ENCODE measurements at regions not wholly inside any gene's neighbourhood (a gene's known extent, or its start where the extent isn't known, plus 50 kb on each side); places are given as distances from the start of the nearest gene placed in this dataset.

GRCh38 chr13:110798081-110798994 lies 84.8 kb downstream of the ING1 start:
- TF ChIP-seq ZNF70 (CRISPR knock-in tag; IDR thresholded peaks at IDR 0.05): no peak
- no peak for TF ChIP-seq BACH2 (CRISPR knock-in tag; IDR thresholded peaks at IDR 0.05; ENCODE audit: borderline replicate concordance)
- no peak for TF ChIP-seq PPARA (CRISPR knock-in tag; IDR thresholded peaks at IDR 0.05; ENCODE audit: borderline replicate concordance)
- no peak for TF ChIP-seq SNAI2 (CRISPR knock-in tag; IDR thresholded peaks at IDR 0.05)
- TF ChIP-seq CSDC2 (CRISPR knock-in tag; IDR thresholded peaks at IDR 0.05): no peak
- no peak for TF ChIP-seq ISL1 (CRISPR knock-in tag; IDR thresholded peaks at IDR 0.05)
- no peak for TF ChIP-seq TOX (CRISPR knock-in tag; IDR thresholded peaks at IDR 0.05; ENCODE audit: borderline replicate concordance)
- no peak for TF ChIP-seq POU6F1 (CRISPR knock-in tag; IDR thresholded peaks at IDR 0.05; ENCODE audit: borderline replicate concordance, low read depth)
- no peak for TF ChIP-seq TSHZ2 (CRISPR knock-in tag; IDR thresholded peaks at IDR 0.05)
- no peak for TF ChIP-seq ZNF565 (CRISPR knock-in tag; conservative IDR thresholded peaks at IDR 0.05; ENCODE audit: low read depth)
- no peak for TF ChIP-seq RARB (CRISPR knock-in tag; IDR thresholded peaks at IDR 0.05)
- TF ChIP-seq CREB5 (CRISPR knock-in tag; IDR thresholded peaks at IDR 0.05; ENCODE audit: low read depth): no peak
- TF ChIP-seq OSR1 (CRISPR knock-in tag; IDR thresholded peaks at IDR 0.05): no peak
- no peak for TF ChIP-seq ZNF8 (CRISPR knock-in tag; IDR thresholded peaks at IDR 0.05)
- TF ChIP-seq ESRRG (CRISPR knock-in tag; IDR thresholded peaks at IDR 0.05): no peak
- no peak for TF ChIP-seq ZC3H10 (CRISPR knock-in tag; IDR thresholded peaks at IDR 0.05)
- TF ChIP-seq GLIS3 (CRISPR knock-in tag; IDR thresholded peaks at IDR 0.05): no peak
- no peak for ATAC-seq

- TF ChIP-seq POU6F1 (CRISPR knock-in tag; IDR thresholded peaks at IDR 0.05; ENCODE audit: borderline replicate concordance, low read depth) (no peak), ZNF70 (CRISPR knock-in tag; IDR thresholded peaks at IDR 0.05) (no peak), ZFP3 (CRISPR knock-in tag; IDR thresholded peaks at IDR 0.05) (no peak), TSHZ2 (CRISPR knock-in tag; IDR thresholded peaks at IDR 0.05) (no peak), TCF4 (CRISPR knock-in tag; IDR thresholded peaks at IDR 0.05; ENCODE audit: borderline replicate concordance) (no peak), OSR1 (CRISPR knock-in tag; IDR thresholded peaks at IDR 0.05) (no peak), ZC3H10 (CRISPR knock-in tag; IDR thresholded peaks at IDR 0.05) (no peak), PPARA (CRISPR knock-in tag; IDR thresholded peaks at IDR 0.05; ENCODE audit: borderline replicate concordance) (no peak), PATZ1 (CRISPR knock-in tag; IDR thresholded peaks at IDR 0.05; ENCODE audit: borderline replicate concordance) (no peak), ZFP30 (CRISPR knock-in tag; IDR thresholded peaks at IDR 0.05) (no peak), ISL1 (CRISPR knock-in tag; IDR thresholded peaks at IDR 0.05) (no peak)
- ATAC-seq: peak; percentile 84
These were observed 86.0 kb downstream of the ING1 start for GRCh38 chr13:110799246-110800236.
